ENCODE measurements at regions not wholly inside any gene's neighbourhood (a gene's known extent, or its start where the extent isn't known, plus 50 kb on each side); places are given as distances from the start of the nearest gene placed in this dataset.

DNA sequence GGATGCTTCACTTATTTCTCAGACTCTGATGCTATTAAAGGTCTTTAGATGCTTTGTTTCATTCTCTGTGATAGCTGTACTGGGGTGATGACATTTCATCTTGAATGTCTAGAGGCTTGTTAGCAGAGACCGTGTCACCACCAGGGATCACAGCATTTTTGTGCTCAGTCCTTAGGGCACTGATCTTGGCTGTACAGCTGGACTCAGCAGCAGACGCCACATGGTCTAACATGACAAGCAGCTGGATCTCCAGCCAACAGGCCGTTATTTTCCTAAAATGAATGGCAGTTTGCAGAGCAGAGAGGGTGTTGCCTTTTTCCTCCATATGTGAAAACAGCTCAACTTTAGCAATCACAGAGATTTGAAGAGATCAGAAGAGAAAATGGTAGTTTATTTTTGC is 491.8 kb downstream of the CDH2 start (continued):
- TF ChIP-seq, protein P1, sequence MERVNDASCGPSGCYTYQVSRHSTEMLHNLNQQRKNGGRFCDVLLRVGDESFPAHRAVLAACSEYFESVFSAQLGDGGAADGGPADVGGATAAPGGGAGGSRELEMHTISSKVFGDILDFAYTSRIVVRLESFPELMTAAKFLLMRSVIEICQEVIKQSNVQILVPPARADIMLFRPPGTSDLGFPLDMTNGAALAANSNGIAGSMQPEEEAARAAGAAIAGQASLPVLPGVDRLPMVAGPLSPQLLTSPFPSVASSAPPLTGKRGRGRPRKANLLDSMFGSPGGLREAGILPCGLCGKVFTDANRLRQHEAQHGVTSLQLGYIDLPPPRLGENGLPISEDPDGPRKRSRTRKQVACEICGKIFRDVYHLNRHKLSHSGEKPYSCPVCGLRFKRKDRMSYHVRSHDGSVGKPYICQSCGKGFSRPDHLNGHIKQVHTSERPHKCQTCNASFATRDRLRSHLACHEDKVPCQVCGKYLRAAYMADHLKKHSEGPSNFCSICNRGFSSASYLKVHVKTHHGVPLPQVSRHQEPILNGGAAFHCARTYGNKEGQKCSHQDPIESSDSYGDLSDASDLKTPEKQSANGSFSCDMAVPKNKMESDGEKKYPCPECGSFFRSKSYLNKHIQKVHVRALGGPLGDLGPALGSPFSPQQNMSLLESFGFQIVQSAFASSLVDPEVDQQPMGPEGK (CRISPR knock-in tag; IDR thresholded peaks at IDR 0.05; ENCODE audit: borderline replicate concordance) = no peak
- TF ChIP-seq ZFP30 (CRISPR knock-in tag; IDR thresholded peaks at IDR 0.05) = no peak
- TF ChIP-seq CSDC2 (CRISPR knock-in tag; IDR thresholded peaks at IDR 0.05) = no peak
- no peak for TF ChIP-seq ZNF8 (CRISPR knock-in tag; IDR thresholded peaks at IDR 0.05)

- ATAC-seq = no peak
- TF ChIP-seq, protein P2, sequence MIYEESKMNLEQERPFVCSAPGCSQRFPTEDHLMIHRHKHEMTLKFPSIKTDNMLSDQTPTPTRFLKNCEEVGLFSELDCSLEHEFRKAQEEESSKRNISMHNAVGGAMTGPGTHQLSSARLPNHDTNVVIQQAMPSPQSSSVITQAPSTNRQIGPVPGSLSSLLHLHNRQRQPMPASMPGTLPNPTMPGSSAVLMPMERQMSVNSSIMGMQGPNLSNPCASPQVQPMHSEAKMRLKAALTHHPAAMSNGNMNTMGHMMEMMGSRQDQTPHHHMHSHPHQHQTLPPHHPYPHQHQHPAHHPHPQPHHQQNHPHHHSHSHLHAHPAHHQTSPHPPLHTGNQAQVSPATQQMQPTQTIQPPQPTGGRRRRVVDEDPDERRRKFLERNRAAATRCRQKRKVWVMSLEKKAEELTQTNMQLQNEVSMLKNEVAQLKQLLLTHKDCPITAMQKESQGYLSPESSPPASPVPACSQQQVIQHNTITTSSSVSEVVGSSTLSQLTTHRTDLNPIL (CRISPR knock-in tag; IDR thresholded peaks at IDR 0.05; ENCODE audit: low read depth) = no peak
- TF ChIP-seq TOX (CRISPR knock-in tag; IDR thresholded peaks at IDR 0.05; ENCODE audit: borderline replicate concordance) (no peak), ARNTL (CRISPR knock-in tag; IDR thresholded peaks at IDR 0.05; ENCODE audit: borderline replicate concordance, low read depth) (no peak), ZFP30 (CRISPR knock-in tag; IDR thresholded peaks at IDR 0.05) (no peak), PPARA (CRISPR knock-in tag; IDR thresholded peaks at IDR 0.05; ENCODE audit: borderline replicate concordance) (no peak), POU6F1 (CRISPR knock-in tag; IDR thresholded peaks at IDR 0.05; ENCODE audit: borderline replicate concordance, low read depth) (no peak), CSDC2 (CRISPR knock-in tag; IDR thresholded peaks at IDR 0.05) (no peak), RARB (CRISPR knock-in tag; IDR thresholded peaks at IDR 0.05) (no peak)
These were observed 489.3 kb upstream of the CHST9 start for GRCh38 chr18:27674411-27674810.

- ATAC-seq = no peak
- TF ChIP-seq ISL1 (CRISPR knock-in tag; IDR thresholded peaks at IDR 0.05) (no peak), ZFP30 (CRISPR knock-in tag; IDR thresholded peaks at IDR 0.05) (no peak), ARNTL (CRISPR knock-in tag; IDR thresholded peaks at IDR 0.05; ENCODE audit: borderline replicate concordance, low read depth) (no peak), CSDC2 (CRISPR knock-in tag; IDR thresholded peaks at IDR 0.05) (no peak), GLIS3 (CRISPR knock-in tag; IDR thresholded peaks at IDR 0.05) (no peak), ZFP3 (CRISPR knock-in tag; IDR thresholded peaks at IDR 0.05) (no peak), ZNF70 (CRISPR knock-in tag; IDR thresholded peaks at IDR 0.05) (no peak), ZC3H10 (CRISPR knock-in tag; IDR thresholded peaks at IDR 0.05) (no peak), ESRRG (CRISPR knock-in tag; IDR thresholded peaks at IDR 0.05) (no peak), RARB (CRISPR knock-in tag; IDR thresholded peaks at IDR 0.05) (no peak)
These were observed 488.8 kb upstream of the CHST9 start for GRCh38 chr18:27673861-27674260.

DNA sequence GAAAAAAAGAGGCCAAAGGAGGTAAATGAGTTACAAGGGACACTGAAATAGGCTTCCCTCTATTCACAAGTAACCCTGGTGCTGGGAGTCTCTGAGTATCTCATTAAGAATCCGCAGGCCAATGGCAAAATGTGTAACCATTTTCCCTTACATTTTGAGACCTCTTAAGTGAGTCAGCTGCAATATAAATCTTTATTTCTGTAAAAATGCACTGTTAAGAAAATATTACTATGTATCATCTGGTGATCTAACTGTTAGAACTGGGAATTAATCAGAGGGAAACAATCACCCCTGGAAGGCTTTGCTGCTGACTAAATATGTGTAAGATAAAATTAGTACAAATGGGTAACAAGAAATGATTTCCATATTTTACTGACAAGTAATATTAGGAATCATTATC is 483.1 kb upstream of the CHST9 start:
- TF ChIP-seq, protein P3, sequence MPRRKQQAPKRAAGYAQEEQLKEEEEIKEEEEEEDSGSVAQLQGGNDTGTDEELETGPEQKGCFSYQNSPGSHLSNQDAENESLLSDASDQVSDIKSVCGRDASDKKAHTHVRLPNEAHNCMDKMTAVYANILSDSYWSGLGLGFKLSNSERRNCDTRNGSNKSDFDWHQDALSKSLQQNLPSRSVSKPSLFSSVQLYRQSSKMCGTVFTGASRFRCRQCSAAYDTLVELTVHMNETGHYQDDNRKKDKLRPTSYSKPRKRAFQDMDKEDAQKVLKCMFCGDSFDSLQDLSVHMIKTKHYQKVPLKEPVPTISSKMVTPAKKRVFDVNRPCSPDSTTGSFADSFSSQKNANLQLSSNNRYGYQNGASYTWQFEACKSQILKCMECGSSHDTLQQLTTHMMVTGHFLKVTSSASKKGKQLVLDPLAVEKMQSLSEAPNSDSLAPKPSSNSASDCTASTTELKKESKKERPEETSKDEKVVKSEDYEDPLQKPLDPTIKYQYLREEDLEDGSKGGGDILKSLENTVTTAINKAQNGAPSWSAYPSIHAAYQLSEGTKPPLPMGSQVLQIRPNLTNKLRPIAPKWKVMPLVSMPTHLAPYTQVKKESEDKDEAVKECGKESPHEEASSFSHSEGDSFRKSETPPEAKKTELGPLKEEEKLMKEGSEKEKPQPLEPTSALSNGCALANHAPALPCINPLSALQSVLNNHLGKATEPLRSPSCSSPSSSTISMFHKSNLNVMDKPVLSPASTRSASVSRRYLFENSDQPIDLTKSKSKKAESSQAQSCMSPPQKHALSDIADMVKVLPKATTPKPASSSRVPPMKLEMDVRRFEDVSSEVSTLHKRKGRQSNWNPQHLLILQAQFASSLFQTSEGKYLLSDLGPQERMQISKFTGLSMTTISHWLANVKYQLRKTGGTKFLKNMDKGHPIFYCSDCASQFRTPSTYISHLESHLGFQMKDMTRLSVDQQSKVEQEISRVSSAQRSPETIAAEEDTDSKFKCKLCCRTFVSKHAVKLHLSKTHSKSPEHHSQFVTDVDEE (CRISPR knock-in tag; IDR thresholded peaks at IDR 0.05) = no peak
- no peak for TF ChIP-seq GLIS3 (CRISPR knock-in tag; IDR thresholded peaks at IDR 0.05)
- no peak for TF ChIP-seq BACH2 (CRISPR knock-in tag; IDR thresholded peaks at IDR 0.05; ENCODE audit: borderline replicate concordance)
- TF ChIP-seq ISL1 (CRISPR knock-in tag; IDR thresholded peaks at IDR 0.05) = no peak
- no peak for TF ChIP-seq TOX (CRISPR knock-in tag; IDR thresholded peaks at IDR 0.05; ENCODE audit: borderline replicate concordance)
- no peak for TF ChIP-seq CSDC2 (CRISPR knock-in tag; IDR thresholded peaks at IDR 0.05)
- TF ChIP-seq SNAI2 (CRISPR knock-in tag; IDR thresholded peaks at IDR 0.05) = no peak
- TF ChIP-seq OSR1 (CRISPR knock-in tag; IDR thresholded peaks at IDR 0.05) = no peak
- TF ChIP-seq RARB (CRISPR knock-in tag; IDR thresholded peaks at IDR 0.05) = no peak
- TF ChIP-seq ZNF70 (CRISPR knock-in tag; IDR thresholded peaks at IDR 0.05) = no peak
- no peak for TF ChIP-seq ARNTL (CRISPR knock-in tag; IDR thresholded peaks at IDR 0.05; ENCODE audit: borderline replicate concordance, low read depth)
- TF ChIP-seq PPARA (CRISPR knock-in tag; IDR thresholded peaks at IDR 0.05; ENCODE audit: borderline replicate concordance) = no peak
- no peak for TF ChIP-seq TCF4 (CRISPR knock-in tag; IDR thresholded peaks at IDR 0.05; ENCODE audit: borderline replicate concordance)
- no peak for TF ChIP-seq ESRRG (CRISPR knock-in tag; IDR thresholded peaks at IDR 0.05)
- TF ChIP-seq, protein P1 (CRISPR knock-in tag; IDR thresholded peaks at IDR 0.05; ENCODE audit: borderline replicate concordance) = no peak
- no peak for TF ChIP-seq CSRNP3 (CRISPR knock-in tag; IDR thresholded peaks at IDR 0.05)
- TF ChIP-seq ZNF8 (CRISPR knock-in tag; IDR thresholded peaks at IDR 0.05) = no peak
- no peak for ATAC-seq
